GM12875 (cell line): ENCODE measurements at regions not wholly inside any gene's neighbourhood (a gene's known extent, or its start where the extent isn't known, plus 50 kb on each side); places are given as distances from the start of the nearest gene placed in this dataset.
"Not testable (repeated sequence)": the region's sequence is repeated elsewhere in the genome, so short reads cannot be mapped to it uniquely, and the experiment has no call there.

Experiments
- H3K4me3 ChIP-seq: one replicate; pipeline ENCODE4 v1.5.1; 2011; ENCODE audit warnings: low read depth, low read length, control low read depth
- TF ChIP-seq, protein P1 (sequence below): IDR thresholded peaks from 2 replicates; pipeline ENCODE4 v1.5.1; 2011; ENCODE audit warnings: low read depth, mild to moderate bottlenecking, control low read depth, inconsistent platforms, low read length, moderate library complexity, borderline replicate concordance; ENCODE audit not compliant: insufficient read depth

DNA sequence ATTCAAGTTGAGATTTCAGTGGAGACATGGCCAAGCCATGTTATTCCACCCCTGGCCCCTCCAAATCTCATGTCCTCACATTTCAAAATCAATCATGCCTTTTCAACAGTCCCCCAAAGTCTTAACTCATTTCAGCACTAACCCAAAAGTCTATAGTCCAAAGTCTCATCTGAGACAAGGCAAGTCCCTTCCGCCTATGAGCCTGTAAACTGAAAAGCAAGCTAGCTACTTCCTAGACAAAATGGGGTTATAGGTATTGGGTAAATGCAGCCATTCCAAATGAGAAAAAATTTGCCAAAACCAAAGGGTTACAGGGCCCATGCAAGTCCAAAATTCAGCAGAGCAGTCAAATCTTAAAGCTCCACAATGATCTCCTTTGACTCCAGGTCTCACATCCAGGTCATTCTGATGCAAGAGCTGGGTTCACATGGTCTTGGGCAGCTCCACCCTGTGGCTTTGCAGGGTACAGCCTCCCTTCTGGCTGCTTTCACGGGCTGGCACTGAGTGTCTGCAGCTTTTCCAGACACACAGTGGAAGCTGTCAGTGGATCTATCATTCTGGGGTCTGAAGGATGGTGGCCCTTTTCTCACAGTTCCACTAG lies 95.7 kb downstream of the MTNR1B start:
- TF ChIP-seq, protein P1, sequence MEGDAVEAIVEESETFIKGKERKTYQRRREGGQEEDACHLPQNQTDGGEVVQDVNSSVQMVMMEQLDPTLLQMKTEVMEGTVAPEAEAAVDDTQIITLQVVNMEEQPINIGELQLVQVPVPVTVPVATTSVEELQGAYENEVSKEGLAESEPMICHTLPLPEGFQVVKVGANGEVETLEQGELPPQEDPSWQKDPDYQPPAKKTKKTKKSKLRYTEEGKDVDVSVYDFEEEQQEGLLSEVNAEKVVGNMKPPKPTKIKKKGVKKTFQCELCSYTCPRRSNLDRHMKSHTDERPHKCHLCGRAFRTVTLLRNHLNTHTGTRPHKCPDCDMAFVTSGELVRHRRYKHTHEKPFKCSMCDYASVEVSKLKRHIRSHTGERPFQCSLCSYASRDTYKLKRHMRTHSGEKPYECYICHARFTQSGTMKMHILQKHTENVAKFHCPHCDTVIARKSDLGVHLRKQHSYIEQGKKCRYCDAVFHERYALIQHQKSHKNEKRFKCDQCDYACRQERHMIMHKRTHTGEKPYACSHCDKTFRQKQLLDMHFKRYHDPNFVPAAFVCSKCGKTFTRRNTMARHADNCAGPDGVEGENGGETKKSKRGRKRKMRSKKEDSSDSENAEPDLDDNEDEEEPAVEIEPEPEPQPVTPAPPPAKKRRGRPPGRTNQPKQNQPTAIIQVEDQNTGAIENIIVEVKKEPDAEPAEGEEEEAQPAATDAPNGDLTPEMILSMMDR, result peak; percentile 30; the same call in 1 of the 2 replicates
- not testable (repeated sequence) for H3K4me3 ChIP-seq

DNA sequence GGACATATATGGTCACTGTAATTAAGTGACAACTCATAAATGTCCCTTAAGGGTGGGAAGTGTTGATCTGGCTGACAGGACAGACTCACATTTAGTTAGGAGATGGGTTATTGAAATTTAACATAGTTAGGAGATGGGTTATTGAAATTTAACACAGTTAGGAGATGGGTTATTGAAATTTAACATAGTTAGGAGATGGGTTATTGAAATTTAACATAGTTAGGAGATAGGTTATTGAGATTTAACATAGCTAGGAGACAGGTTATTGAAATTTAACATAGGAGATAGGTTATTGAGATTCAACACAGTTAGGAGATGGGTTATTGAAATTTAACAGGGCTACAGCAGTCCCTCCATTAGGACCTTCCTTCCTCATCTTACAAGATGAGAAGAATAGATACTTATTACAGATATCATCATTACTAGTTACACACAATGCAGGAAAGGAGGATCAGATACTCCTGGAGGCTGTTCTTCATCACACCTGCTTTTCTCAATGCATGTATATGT lies 98.5 kb downstream of the MTNR1B start:
- TF ChIP-seq, protein P1, result no peak
- no peak overlapping the region for H3K4me3 ChIP-seq

- TF ChIP-seq, protein P1, result no peak
- no peak overlapping the region for H3K4me3 ChIP-seq
These were observed 102.9 kb downstream of the MTNR1B start for GRCh38 chr11:93072229-93072914.

- no peak overlapping the region for H3K4me3 ChIP-seq
- TF ChIP-seq, protein P1, result no peak
These were observed 103.6 kb downstream of the MTNR1B start for GRCh38 chr11:93073026-93073425.

GRCh38 chr11:93073508-93074280 lies 104.2 kb downstream of the MTNR1B start:
- H3K4me3 ChIP-seq, result no peak overlapping the region
- TF ChIP-seq, protein P1, result no peak

GRCh38 chr11:93074352-93074751 lies 104.9 kb downstream of the MTNR1B start:
- TF ChIP-seq, protein P1, result no peak
- no peak overlapping the region for H3K4me3 ChIP-seq
